ENCODE measurements at regions not wholly inside any gene's neighbourhood (a gene's known extent, or its start where the extent isn't known, plus 50 kb on each side); places are given as distances from the start of the nearest gene placed in this dataset.
A peak's percentile ranks its signal among the peaks of the same experiment; 100 is the strongest.
"Not testable (repeated sequence)": the region's sequence is repeated elsewhere in the genome, so short reads cannot be mapped to it uniquely, and the experiment has no call there.

DNA sequence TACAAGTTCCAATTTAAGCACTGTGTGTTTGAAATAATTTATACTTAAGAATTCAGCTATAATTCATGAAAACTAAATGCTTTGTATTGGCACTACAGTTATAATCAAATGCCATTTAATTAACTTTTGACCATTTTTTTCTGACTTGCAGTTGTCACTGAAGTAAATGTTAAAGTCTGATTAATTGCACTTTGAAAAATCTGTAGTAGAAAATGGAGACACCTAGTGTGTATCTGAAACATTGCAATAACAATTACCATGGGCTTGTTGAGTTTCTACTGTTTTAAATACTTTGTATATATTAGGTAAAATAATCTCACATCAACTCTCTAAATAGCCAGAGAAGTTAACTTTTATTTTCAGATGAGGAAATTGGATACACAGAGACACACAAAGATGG lies 458.6 kb upstream of the FSIP2 start:
- H3K27ac Mint-ChIP-seq: no peak overlapping the region
- H3K4me3 Mint-ChIP-seq: no peak overlapping the region
- ATAC-seq (ENCODE audit: poor library complexity) (no peak), DNase-seq (no peak)
- intact Hi-C loops (cut with DNase I, micrococcal nuclease): no loop called here
- ChIA-PET CTCF (no interaction called here), POLR2A (no interaction called here)
- Histone ChIP-seq H3K27ac (ENCODE audit: low read depth in 1 of 2, low read length in 2 of 2) (no peak overlapping the region), H3K4me3 (ENCODE audit: low read length) (no peak overlapping the region), H3K36me3 (ENCODE audit: insufficient read depth, low read length) (no peaks in the 10 kb centered on the region), H3K4me1 (ENCODE audit: insufficient read depth, low read length) (no peaks in the 10 kb centered on the region), H3K27me3 (ENCODE audit: control insufficient read depth in 1 of 2, insufficient read depth in 2 of 2, low read length in 2 of 2) (no peaks in the 10 kb centered on the region), H3K9me3 (ENCODE audit: control insufficient read depth in 1 of 2, insufficient read depth in 1 of 2, low read length in 2 of 2) (no peaks in the 10 kb centered on the region)
- no peaks in the 10 kb centered on the region for H3K36me3 Mint-ChIP-seq (ENCODE audit: low read depth)
- no peaks in the 10 kb centered on the region for H3K4me1 Mint-ChIP-seq (ENCODE audit: low read depth)
- TF ChIP-seq, protein P1, sequence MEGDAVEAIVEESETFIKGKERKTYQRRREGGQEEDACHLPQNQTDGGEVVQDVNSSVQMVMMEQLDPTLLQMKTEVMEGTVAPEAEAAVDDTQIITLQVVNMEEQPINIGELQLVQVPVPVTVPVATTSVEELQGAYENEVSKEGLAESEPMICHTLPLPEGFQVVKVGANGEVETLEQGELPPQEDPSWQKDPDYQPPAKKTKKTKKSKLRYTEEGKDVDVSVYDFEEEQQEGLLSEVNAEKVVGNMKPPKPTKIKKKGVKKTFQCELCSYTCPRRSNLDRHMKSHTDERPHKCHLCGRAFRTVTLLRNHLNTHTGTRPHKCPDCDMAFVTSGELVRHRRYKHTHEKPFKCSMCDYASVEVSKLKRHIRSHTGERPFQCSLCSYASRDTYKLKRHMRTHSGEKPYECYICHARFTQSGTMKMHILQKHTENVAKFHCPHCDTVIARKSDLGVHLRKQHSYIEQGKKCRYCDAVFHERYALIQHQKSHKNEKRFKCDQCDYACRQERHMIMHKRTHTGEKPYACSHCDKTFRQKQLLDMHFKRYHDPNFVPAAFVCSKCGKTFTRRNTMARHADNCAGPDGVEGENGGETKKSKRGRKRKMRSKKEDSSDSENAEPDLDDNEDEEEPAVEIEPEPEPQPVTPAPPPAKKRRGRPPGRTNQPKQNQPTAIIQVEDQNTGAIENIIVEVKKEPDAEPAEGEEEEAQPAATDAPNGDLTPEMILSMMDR (IDR thresholded peaks at IDR 0.05): no peak
- H3K27me3 Mint-ChIP-seq: no peaks in the 10 kb centered on the region
- no peaks in the 10 kb centered on the region for H3K9me3 Mint-ChIP-seq

DNA sequence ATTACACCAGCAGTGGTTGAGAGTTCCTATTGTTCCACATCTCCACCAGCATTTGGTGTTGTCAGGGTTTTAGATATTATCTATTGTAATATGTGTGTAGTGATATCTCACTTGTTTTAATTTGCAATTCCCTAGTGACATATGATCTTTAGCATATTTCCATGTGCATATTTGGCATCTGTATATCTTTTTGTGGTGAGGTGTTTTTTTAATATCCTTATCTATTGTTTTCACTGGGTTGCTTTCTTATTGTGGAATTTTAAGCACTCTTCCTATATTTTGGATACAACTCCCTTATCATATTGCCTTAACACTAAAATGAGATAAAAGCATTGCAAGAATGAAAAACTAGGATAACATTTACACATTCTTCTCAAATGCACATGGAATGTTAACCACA lies 453.9 kb upstream of the FSIP2 start:
- no peak overlapping the region for H3K27ac Mint-ChIP-seq
- TF ChIP-seq, protein P1 (IDR thresholded peaks at IDR 0.05): no peak
- peaks cover 0 to under 1% of the 10 kb centered on the region in 2 experiments for H3K9me3 ChIP-seq (ENCODE audit: control insufficient read depth in 1 of 2, insufficient read depth in 1 of 2, low read length in 2 of 2)
- CTCF ChIA-PET: no interaction called here
- POLR2A ChIA-PET: no interaction called here
- H3K27me3 Mint-ChIP-seq: no peaks in the 10 kb centered on the region
- no peaks in the 10 kb centered on the region for H3K4me1 Mint-ChIP-seq (ENCODE audit: low read depth)
- H3K9me3 Mint-ChIP-seq: no peaks in the 10 kb centered on the region
- H3K27ac ChIP-seq (ENCODE audit: low read depth in 1 of 2, low read length in 2 of 2): no peak overlapping the region
- H3K36me3 ChIP-seq (ENCODE audit: insufficient read depth, low read length): no peaks in the 10 kb centered on the region
- H3K4me3 ChIP-seq (ENCODE audit: low read length): no peak overlapping the region
- H3K4me3 Mint-ChIP-seq: no peak overlapping the region
- ATAC-seq (ENCODE audit: poor library complexity) (no peak), DNase-seq (no peak)
- no peaks in the 10 kb centered on the region for H3K27me3 ChIP-seq (ENCODE audit: control insufficient read depth in 1 of 2, insufficient read depth in 2 of 2, low read length in 2 of 2)
- H3K4me1 ChIP-seq (ENCODE audit: insufficient read depth, low read length): no peaks in the 10 kb centered on the region
- H3K36me3 Mint-ChIP-seq (ENCODE audit: low read depth): no peaks in the 10 kb centered on the region
- intact Hi-C loops (cut with DNase I, micrococcal nuclease): no loop called here

DNA sequence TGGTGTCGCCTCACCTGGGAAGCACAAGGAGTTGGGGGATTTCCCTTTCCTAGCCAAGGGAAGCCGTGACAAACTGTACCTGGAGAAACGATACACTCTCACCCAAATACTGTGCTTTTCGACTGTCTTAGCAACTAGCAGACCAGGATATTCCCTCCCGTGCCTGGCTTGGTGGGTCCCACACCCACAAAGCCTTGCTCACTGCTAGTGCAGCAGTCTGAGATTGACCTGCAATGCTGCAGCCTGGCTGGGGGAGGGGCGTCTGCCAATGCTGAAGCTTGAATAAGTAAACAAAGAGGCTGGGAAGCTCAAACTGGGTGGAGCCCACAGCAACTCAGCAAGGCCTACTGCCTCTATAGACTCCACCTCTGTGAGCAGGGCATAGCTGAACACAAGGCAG lies 448.6 kb upstream of the FSIP2 start:
- H3K27ac ChIP-seq (ENCODE audit: low read depth in 1 of 2, low read length in 2 of 2); H3K9me3 ChIP-seq (ENCODE audit: control insufficient read depth in 1 of 2, insufficient read depth in 1 of 2, low read length in 2 of 2); H3K27me3 Mint-ChIP-seq; H3K9me3 Mint-ChIP-seq; H3K36me3 ChIP-seq (ENCODE audit: insufficient read depth, low read length); H3K36me3 Mint-ChIP-seq (ENCODE audit: low read depth); CTCF ChIA-PET; DNase-seq; H3K4me3 ChIP-seq (ENCODE audit: low read length); H3K4me1 ChIP-seq (ENCODE audit: insufficient read depth, low read length); intact Hi-C loops (cut with DNase I, micrococcal nuclease); ATAC-seq (ENCODE audit: poor library complexity); H3K4me3 Mint-ChIP-seq; H3K27me3 ChIP-seq (ENCODE audit: control insufficient read depth in 1 of 2, insufficient read depth in 2 of 2, low read length in 2 of 2); H3K4me1 Mint-ChIP-seq (ENCODE audit: low read depth); POLR2A ChIA-PET; H3K27ac Mint-ChIP-seq: not testable (repeated sequence)

DNA sequence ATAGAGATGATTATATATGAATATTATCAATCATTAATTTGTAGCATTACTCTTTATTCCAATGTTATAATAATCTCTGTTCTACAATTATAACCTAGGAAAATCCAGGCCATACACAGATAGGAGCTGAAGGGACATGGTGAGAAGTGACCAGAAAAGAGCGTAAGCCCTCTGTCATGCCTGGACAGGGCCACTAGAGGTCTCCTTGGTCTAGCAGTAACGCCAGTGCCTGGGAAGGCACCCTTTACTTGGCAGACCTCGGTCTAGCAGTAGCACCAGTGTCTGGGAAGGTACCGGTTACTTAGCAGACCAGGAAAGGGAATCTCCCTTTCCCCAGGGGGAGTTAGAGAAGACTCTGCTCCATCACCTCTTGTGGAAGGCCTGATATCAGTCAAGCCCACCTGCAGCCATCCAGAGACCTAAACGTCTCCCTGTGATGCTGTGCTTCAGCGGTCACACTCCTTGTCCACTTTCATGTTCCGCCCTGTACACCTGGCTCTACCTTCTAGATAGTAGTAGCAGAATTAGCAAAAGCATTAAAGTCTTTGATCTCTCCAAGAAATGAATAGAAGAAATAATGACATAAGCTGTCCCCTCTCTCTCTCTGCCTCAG lies 447.5 kb upstream of the FSIP2 start:
- Histone ChIP-seq H3K4me1 (ENCODE audit: insufficient read depth, low read length) (no peaks in the 10 kb centered on the region), H3K27ac (ENCODE audit: low read depth in 1 of 2, low read length in 2 of 2) (no peak overlapping the region), H3K36me3 (ENCODE audit: insufficient read depth, low read length) (no peaks in the 10 kb centered on the region), H3K27me3 (ENCODE audit: control insufficient read depth in 1 of 2, insufficient read depth in 2 of 2, low read length in 2 of 2) (no peaks in the 10 kb centered on the region), H3K9me3 (ENCODE audit: control insufficient read depth in 1 of 2, insufficient read depth in 1 of 2, low read length in 2 of 2) (peaks cover 0 to 5% of the 10 kb centered on the region in 2 experiments), H3K4me3 (ENCODE audit: low read length) (no peak overlapping the region)
- TF ChIP-seq, protein P1 (IDR thresholded peaks at IDR 0.05): peak; percentile 14
- intact Hi-C loops (cut with DNase I, micrococcal nuclease): no loop called here
- no peak overlapping the region for H3K4me3 Mint-ChIP-seq
- peak in 2 of 14 experiments; percentile 5 to 8 for DNase-seq
- ChIA-PET CTCF (no interaction called here), POLR2A (no interaction called here)
- H3K4me1 Mint-ChIP-seq (ENCODE audit: low read depth): no peaks in the 10 kb centered on the region
- H3K9me3 Mint-ChIP-seq: no peaks in the 10 kb centered on the region
- no peaks in the 10 kb centered on the region for H3K36me3 Mint-ChIP-seq (ENCODE audit: low read depth)
- H3K27ac Mint-ChIP-seq: no peak overlapping the region
- H3K27me3 Mint-ChIP-seq: no peaks in the 10 kb centered on the region
- no peak for ATAC-seq (ENCODE audit: poor library complexity)

Data from CD4-positive, alpha-beta T cell (primary cell).